ENCODE measurements at regions not wholly inside any gene's neighbourhood (a gene's known extent, or its start where the extent isn't known, plus 50 kb on each side); places are given as distances from the start of the nearest gene placed in this dataset.

DNA sequence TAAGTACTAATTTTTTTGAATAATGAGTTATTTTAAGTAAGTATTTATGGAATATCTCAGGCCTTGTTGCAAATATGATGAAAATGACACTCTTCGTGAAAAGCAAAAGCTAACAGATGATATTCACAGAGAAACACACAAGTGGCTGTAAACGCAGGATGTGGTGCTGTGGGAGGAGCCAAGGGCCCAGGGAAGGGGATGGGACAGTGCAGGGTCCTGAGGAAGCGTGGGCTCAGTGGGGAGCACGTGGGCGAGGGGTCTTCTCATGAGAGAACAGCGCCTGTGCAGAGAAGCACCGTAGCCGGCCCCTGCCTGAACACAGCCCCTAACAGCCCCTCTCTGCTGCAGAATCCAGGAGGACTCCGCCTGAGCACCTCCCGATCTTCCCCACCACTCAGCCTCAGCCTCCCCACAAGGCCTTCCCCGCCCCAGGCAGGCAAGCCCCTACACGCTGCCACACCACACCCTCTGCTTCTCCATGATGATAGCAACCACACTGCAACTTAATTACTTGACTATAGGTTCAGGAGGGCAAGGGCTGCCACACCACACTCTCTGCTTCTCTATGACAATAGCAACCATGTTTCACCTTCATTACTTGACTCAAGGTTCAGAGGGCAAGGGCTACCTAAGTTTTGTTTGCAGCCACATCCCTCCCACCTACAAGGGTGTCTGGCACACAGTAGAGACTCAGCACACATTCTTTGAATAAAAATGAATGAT lies 152.6 kb upstream of the RNF32 start:
- no peak for DNase-seq (ENCODE audit: low spot score)
- FAIRE-seq, result no peak

GRCh38 chr7:156480671-156481070 lies 159.9 kb upstream of the RNF32 start:
- no peak for FAIRE-seq
- no peak for DNase-seq (ENCODE audit: low spot score)

DNA sequence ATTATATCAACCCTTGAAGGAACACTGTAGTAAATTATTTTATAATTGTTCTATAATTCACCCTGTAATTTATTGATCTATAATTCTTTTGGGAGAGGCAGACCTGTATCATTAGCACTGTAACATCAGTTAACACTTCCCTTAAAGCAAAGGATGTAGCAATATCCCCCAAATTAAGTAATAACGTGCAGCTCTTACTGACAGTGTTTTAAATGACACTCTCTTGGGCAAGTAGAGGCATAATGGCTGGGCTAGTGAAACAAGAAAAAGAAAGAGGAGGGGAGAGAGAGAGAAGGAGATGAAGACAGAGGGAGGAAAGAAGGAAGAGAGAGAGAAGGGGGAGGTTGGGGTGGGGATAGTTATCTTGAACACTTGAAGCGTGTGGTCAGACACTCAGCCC lies 161.0 kb upstream of the RNF32 start:
- no peak for DNase-seq (ENCODE audit: low spot score)
- FAIRE-seq, result no peak

GRCh38 chr7:156478486-156478885 lies 162.1 kb upstream of the RNF32 start:
- FAIRE-seq, result no peak

DNA sequence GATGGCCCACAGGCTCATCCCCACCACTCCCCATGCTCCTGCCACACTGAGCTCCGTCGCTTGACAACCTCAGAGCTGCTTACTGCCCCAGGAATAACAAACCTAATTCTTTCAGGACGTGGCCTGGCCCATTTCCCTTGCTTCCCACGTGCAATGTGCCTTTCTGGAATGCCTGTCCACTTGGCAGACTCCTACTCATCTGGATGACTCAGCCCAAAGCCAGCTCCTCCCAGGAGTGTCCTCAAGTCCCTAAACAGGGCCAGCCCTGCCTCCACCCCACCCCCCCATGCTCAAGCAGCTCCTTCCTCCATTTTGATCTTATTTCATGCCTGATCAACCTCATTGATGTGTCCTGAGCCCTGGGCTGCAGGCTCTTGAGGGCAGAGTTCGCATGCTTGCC lies 164.9 kb upstream of the RNF32 start:
- peak; percentile 57 for FAIRE-seq
- peak; percentile 77 for DNase-seq (ENCODE audit: low spot score)

More at GRCh38 chr7:156478486-156478885, 162.1 kb upstream of the RNF32 start:
- DNase-seq (ENCODE audit: low spot score), result no peak

GRCh38 chr7:156475179-156475578 lies 165.4 kb upstream of the RNF32 start:
- DNase-seq (ENCODE audit: low spot score), result peak; percentile 62
- peak; percentile 67 for FAIRE-seq

DNA sequence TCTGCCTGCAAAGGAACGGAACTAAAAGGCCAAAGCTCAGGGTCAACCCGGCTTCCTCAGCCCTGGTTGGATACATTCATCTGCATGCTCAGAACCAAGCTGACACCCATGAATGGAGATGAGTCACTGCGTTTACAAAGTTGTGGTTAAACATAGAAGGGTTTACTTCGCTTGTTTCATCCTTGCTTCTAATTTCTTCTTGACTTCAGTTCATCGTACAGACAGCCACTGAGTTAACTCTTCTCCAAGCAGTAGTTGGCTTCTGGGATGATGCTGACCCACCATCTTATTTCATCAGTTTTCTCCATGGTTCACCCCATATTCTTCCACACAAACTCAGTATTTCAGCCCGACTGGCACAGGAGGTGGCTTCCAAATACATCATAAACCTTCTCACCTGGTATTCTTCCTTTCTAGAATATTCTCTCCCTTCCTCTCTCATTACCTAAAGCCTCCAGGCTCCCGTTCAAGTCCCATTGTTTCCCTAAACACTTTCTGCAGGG lies 166.3 kb upstream of the RNF32 start:
- peak; percentile 82 for DNase-seq (ENCODE audit: low spot score)
- FAIRE-seq, result peak; percentile 96

DNA sequence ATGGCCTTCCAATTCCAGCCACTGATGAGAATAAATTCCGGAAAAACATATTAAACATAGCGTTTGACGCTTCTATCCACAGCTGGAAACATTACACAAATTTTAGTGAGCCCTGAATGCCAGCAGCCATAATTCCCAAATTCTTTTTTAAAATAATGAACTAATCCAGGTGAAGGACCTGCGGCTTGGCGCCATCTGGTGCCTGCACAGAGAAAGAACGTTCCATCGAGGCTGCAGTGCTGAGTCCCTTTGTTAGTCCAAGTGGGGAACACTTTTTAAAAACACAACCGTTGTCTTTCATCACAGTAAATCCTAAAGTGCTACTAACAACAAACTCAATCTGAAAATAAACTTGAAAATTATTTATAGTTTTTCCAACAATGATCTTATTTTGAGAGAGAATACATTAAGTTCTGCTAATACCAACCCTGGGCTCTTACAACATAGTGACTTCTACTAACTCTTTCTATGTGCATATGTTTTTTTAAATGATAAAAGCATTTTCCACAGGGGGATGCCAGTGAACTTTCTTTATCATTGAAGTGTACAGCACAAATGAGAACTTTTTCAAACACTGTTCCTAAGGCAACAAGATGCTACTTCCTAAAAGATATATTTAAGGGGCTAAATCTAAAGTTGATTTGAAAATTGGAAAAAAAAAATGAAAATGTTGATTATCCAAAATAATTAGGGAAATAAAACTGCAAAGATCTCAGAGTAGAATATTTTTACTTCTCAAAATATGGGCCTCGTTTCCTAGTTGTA lies 166.9 kb upstream of the RNF32 start:
- DNase-seq (ENCODE audit: low spot score) (no peak), FAIRE-seq (peak; percentile 18)

GRCh38 chr7:156472267-156472666 lies 168.3 kb upstream of the RNF32 start:
- DNase-seq (ENCODE audit: low spot score) (no peak), FAIRE-seq (no peak)

GRCh38 chr7:156470399-156471320 lies 169.9 kb upstream of the RNF32 start:
- DNase-seq (ENCODE audit: low spot score), result no peak
- no peak for FAIRE-seq

- FAIRE-seq (no peak), DNase-seq (ENCODE audit: low spot score) (no peak)
These were observed 173.5 kb upstream of the RNF32 start for GRCh38 chr7:156466955-156467625.

DNA sequence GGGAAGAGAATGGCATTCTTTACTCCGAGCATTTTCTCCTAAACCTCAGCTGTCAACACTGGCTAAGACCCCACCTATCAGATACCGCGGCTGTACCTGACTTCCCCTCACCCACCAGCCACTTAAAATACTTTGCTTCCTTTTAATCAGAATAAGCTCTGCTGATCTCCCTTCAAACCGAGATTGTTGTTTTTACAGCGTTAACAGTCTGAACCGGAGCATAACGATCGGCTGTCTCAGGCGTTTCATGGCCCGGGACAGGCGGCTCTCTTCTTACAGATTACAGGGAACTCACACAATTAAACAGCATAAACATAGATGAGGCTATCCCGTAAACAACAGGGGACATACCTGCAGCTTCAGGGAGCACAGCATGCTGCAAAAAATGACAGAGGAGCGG lies 174.3 kb upstream of the RNF32 start:
- FAIRE-seq (no peak), DNase-seq (ENCODE audit: low spot score) (no peak)

DNA sequence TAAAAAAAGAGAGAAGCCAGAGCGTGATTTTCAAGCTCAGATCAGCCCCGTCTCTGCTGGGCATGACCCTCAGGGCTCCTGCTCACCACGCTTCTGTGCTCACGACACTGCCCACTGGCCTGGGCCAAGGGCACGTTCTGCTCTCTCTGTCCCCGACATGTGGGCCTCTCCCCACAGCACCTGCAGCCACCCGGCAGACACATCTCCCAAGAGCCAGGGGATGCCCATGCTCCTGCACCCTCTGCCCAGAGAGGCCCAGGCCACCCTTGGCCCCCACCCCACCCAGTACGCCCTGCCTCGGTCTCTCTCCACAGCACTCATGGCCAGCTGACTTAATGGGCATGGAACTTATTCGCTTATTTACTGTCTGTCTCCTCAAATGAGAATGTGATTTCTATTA lies 175.4 kb upstream of the RNF32 start:
- DNase-seq (ENCODE audit: low spot score) (no peak), FAIRE-seq (no peak)

DNA sequence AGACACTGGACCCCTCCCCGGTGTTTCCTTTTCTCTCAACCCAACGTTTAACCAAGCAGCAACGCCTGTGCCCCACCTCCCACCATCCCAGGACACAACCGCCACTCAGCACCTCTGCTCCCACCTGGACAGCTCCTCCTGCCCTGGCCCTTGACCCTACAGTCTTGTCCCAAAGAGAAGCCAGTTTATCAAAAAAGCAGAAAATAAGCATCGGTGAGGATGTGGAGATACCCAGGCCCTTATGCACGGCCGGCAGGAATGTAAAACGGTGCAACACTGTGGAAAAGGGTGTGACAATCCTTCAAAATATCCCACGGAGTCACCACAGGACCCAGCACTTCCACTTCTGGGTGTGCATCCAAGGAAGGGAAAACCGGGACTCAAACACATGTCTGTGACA lies 176.2 kb upstream of the RNF32 start:
- DNase-seq (ENCODE audit: low spot score) (no peak), FAIRE-seq (no peak)

- FAIRE-seq (no peak), DNase-seq (ENCODE audit: low spot score) (no peak)
These were observed 177.3 kb upstream of the RNF32 start for GRCh38 chr7:156463280-156463679.

- FAIRE-seq (no peak), DNase-seq (ENCODE audit: low spot score) (no peak)
These were observed 178.5 kb upstream of the RNF32 start for GRCh38 chr7:156461881-156462665.

DNA sequence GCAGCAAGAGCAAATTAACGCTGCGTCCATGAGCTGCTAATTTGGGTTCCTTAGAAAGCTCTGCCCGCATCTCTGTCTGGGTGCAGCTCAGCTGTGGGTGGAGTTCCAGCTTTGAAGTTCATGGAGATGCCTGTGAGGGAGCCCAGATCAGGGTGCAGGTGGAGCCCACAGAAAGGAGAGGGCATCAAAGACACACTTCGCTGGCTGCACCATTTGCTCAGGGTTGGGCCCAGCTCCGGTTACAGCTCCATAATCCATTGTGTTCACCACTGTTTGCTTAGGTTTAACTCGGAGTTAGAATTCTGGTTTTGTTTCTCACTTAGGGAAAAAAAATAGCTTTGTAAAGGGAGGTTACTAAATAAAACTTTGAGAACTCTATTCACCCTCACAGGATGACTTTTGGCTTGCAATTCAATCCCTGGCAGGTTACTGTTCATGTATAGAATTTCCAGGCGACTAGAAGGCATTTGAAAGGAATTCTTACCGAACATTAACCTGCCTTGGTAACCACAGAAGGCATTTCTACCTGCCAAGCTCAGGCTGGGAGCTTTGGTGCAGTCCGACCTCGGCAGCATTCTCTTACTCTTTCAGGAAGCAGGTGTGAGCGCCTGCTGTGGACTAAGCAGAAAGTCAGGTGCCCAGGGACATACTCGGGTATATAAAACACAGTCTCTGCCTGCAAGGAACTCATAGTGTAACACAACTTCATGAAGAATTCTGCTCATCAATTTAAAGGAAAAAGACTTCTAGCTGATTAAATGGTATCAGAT lies 179.5 kb upstream of the RNF32 start:
- DNase-seq (ENCODE audit: low spot score) (no peak), FAIRE-seq (no peak)

- DNase-seq (ENCODE audit: low spot score), result no peak
- no peak for FAIRE-seq
These were observed 181.0 kb upstream of the RNF32 start for GRCh38 chr7:156459582-156459981.

- DNase-seq (ENCODE audit: low spot score), result no peak
- no peak for FAIRE-seq
These were observed 181.5 kb upstream of the RNF32 start for GRCh38 chr7:156459067-156459466.

DNA sequence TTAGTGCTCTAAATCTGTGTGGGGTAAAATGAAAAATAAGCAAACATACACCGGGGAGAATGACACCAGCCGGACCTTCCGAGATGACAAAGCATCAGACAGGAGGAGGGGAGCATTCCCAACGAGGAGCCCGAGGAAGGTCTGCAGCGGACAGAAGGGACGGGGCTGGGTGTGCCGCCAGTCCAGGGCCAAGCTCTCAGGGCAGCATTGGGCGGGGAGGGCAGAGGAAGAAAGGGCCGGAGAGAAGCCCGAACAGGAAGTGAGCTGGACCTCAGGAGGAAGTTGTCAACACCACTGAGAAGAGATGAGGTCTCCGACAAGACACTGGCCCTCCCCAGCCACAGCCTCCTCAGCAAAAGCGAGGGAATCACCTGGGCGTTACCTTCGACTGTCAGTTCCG lies 182.6 kb upstream of the RNF32 start:
- DNase-seq (ENCODE audit: low spot score), result no peak
- no peak for FAIRE-seq

Data from RCC 7860 (cell line).